Smooth muscle cell (in vitro differentiated cells): ENCODE measurements at regions not wholly inside any gene's neighbourhood (a gene's known extent, or its start where the extent isn't known, plus 50 kb on each side); places are given as distances from the start of the nearest gene placed in this dataset.
"Not testable (repeated sequence)": the region's sequence is repeated elsewhere in the genome, so short reads cannot be mapped to it uniquely, and the experiment has no call there.

Source experiments
- DNase-seq: peaks from one replicate; lab custom pipeline; 2025; ENCODE audit not compliant: unreplicated experiment; lab: John Stamatoyannopoulos, UW
- H2AFZ ChIP-seq: fragments of 200-600 bp; sonication (generic); 2 replicates; pipeline ENCODE4 v1.6.0; 2016; ENCODE audit warnings: antibody characterized with exemption, low read depth, mild to moderate bottlenecking
- H3F3A ChIP-seq: fragments of 200-600 bp; sonication (generic); 2 replicates; pipeline ENCODE4 v1.6.0; 2017; ENCODE audit warnings: antibody characterized with exemption, low read depth
- H3K27ac ChIP-seq: fragments of 200-600 bp; sonication (generic); 2 replicates; pipeline ENCODE4 v1.5.1; 2016; ENCODE audit warnings: low read depth, mild to moderate bottlenecking
- H3K27me3 ChIP-seq: fragments of 200-600 bp; sonication (generic); 2 replicates; pipeline ENCODE4 v1.6.1; 2016; ENCODE audit warnings: low read depth, mild to moderate bottlenecking
- H3K36me3 ChIP-seq: fragments of 200-600 bp; sonication (generic); 2 replicates; pipeline ENCODE4 v1.5.1; 2016; ENCODE audit warnings: low read depth
- H3K4me1 ChIP-seq: fragments of 200-600 bp; sonication (generic); 2 replicates; pipeline ENCODE4 v1.5.1; 2016; ENCODE audit warnings: low read depth
- H3K4me2 ChIP-seq: fragments of 200-600 bp; sonication (generic); 2 replicates; pipeline ENCODE4 v1.6.0; 2016; ENCODE audit warnings: mild to moderate bottlenecking
- H3K4me3 ChIP-seq: fragments of 200-600 bp; sonication (generic); 2 replicates; pipeline ENCODE4 v1.5.1; 2016; ENCODE audit warnings: mild to moderate bottlenecking
- H3K79me2 ChIP-seq: fragments of 200-600 bp; sonication (generic); 2 replicates; pipeline ENCODE4 v1.6.0; 2016; ENCODE audit warnings: low read depth, mild to moderate bottlenecking
- H3K9ac ChIP-seq: fragments of 200-600 bp; sonication (generic); 2 replicates; pipeline ENCODE4 v1.6.0; 2016; ENCODE audit warnings: low read depth
- H3K9me3 ChIP-seq: fragments of 200-600 bp; sonication (generic); replicated peaks from 2 replicates; pipeline ENCODE4 v1.5.1; 2016; ENCODE audit warnings: low read depth
- H4K20me1 ChIP-seq: fragments of 200-600 bp; sonication (generic); 2 replicates; pipeline ENCODE4 v1.6.0; 2016; ENCODE audit warnings: low read depth
- CTCF ChIP-seq: fragments of 200-600 bp; sonication (generic); IDR thresholded peaks from 2 replicates; pipeline ENCODE4 v1.5.1; 2017; ENCODE audit warnings: borderline replicate concordance, mild to moderate bottlenecking, antibody characterized with exemption; ENCODE audit not compliant: insufficient read depth, poor library complexity, severe bottlenecking
- WGBS: methylation state at CpG from one replicate; pipeline ENCODE4 v1.1.7; 2016; ENCODE audit warnings: low lambda C conversion rate; 5-methylcytosine and 5-hydroxymethylcytosine counted together

GRCh38 chr2:226168496-226169160 lies 631.0 kb downstream of the IRS1 start:
- no peak for TF ChIP-seq CTCF
- Histone ChIP-seq H3K36me3 (no peaks in the 10 kb centered on the region), H3K27ac (no peak overlapping the region), H3F3A (no peaks in the 10 kb centered on the region), H3K79me2 (no peaks in the 10 kb centered on the region), H3K27me3 (no peaks in the 10 kb centered on the region), H3K4me2 (no peak overlapping the region), H2AFZ (no peak overlapping the region), H3K9ac (no peak overlapping the region), H3K4me1 (no peaks in the 10 kb centered on the region), H3K4me3 (no peak overlapping the region), H3K9me3 (no peaks in the 10 kb centered on the region), H4K20me1 (no peaks in the 10 kb centered on the region)
- DNase-seq = no peak
- 92% methylated on average over 4 of the region's 4 CpGs for WGBS

- no peak for TF ChIP-seq CTCF
- peaks cover 8% of the 10 kb centered on the region for H3K4me1 ChIP-seq
- no peaks in the 10 kb centered on the region for H3K79me2 ChIP-seq
- H3F3A ChIP-seq = no peaks in the 10 kb centered on the region
- H3K27me3 ChIP-seq = no peaks in the 10 kb centered on the region
- 83% methylated on average over 1 of the region's 1 CpG for WGBS
- H3K36me3 ChIP-seq = no peaks in the 10 kb centered on the region
- H3K27ac ChIP-seq = no peak overlapping the region
- H3K9me3 ChIP-seq = no peaks in the 10 kb centered on the region
- no peak overlapping the region for H3K4me2 ChIP-seq
- H4K20me1 ChIP-seq = no peaks in the 10 kb centered on the region
- H2AFZ ChIP-seq = no peak overlapping the region
- no peak for DNase-seq
- no peak overlapping the region for H3K4me3 ChIP-seq
- no peak overlapping the region for H3K9ac ChIP-seq
Observed at GRCh38 chr2:226164512-226164911, 635.1 kb downstream of the IRS1 start.

- not testable (repeated sequence) for H2AFZ ChIP-seq, H3K27me3 ChIP-seq, H3K9me3 ChIP-seq, H3K36me3 ChIP-seq, H3K79me2 ChIP-seq, H3K9ac ChIP-seq, H3K27ac ChIP-seq, DNase-seq, H4K20me1 ChIP-seq, H3K4me2 ChIP-seq, H3F3A ChIP-seq, H3K4me3 ChIP-seq
- 100% methylated on average over 4 of the region's 4 CpGs for WGBS
- H3K4me1 ChIP-seq = peaks cover 19% of the 10 kb centered on the region
Observed at GRCh38 chr2:226160617-226161016, 639.0 kb downstream of the IRS1 start.

- WGBS = 12% methylated on average over 4 of the region's 4 CpGs
- no peak overlapping the region for H3K9ac ChIP-seq
- peak overlapping the region; percentile 28 for H2AFZ ChIP-seq
- H3K36me3 ChIP-seq = no peaks in the 10 kb centered on the region
- no peaks in the 10 kb centered on the region for H3K79me2 ChIP-seq
- peaks cover 25% of the 10 kb centered on the region for H3K4me1 ChIP-seq
- no peak overlapping the region for H3K27ac ChIP-seq
- no peaks in the 10 kb centered on the region for H3K27me3 ChIP-seq
- no peaks in the 10 kb centered on the region for H4K20me1 ChIP-seq
- no peak overlapping the region for H3K4me3 ChIP-seq
- no peaks in the 10 kb centered on the region for H3K9me3 ChIP-seq
- DNase-seq = no peak
- no peaks in the 10 kb centered on the region for H3F3A ChIP-seq
- TF ChIP-seq CTCF = no peak
- H3K4me2 ChIP-seq = no peak overlapping the region
Observed at GRCh38 chr2:226159875-226160479, 639.6 kb downstream of the IRS1 start.
